ENCODE measurements at regions not wholly inside any gene's neighbourhood (a gene's known extent, or its start where the extent isn't known, plus 50 kb on each side); places are given as distances from the start of the nearest gene placed in this dataset.

DNA sequence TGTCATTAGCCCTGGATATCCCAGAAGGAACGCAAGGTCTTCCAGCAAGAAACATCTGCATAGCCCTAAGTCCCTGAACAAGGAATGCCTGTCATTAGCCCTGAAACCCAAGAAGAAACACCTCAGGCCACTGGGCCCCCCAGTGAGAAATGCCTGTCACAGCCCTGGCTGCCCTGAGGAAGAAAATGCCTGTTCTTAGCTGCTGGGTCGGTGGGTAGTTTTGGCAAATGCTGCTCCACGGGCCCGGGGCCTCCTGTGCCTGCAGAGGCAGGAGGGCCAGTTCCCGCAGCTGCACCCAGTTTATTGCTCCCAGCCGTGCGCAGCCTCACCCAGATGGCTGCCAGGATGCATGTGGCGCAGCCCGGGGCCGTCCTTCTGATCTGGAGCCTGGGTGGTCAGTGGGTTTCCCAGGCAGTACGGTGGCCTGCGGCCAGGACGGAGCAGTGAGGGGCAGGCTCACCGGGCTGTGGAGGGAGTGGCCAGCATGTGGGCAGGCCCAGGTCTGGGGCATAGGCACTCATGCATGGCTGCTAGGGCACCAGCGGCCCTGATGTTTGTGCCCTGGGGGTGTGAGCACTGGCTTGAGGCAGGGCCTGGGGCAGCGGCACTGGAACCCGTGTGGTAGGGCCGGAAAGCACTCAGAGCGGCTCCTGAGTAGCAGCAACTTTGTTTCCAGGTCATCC, 219.0 kb downstream of the ERMARD start:
- no peak for TF ChIP-seq GATA2 (IDR thresholded peaks at IDR 0.05; ENCODE audit: low read depth, low read length)
- TF ChIP-seq GATA3 (IDR thresholded peaks at IDR 0.05; ENCODE audit: low read depth, low read length) = no peak
